Astrocyte (in vitro differentiated cells and primary cell): ENCODE measurements at regions not wholly inside any gene's neighbourhood (a gene's known extent, or its start where the extent isn't known, plus 50 kb on each side); places are given as distances from the start of the nearest gene placed in this dataset.

Experiments used
- DNase-seq: peaks from one replicate; pipeline ENCODE4 v3.0.0-alpha.2; 2010; ENCODE audit warnings: low read depth
- FAIRE-seq: peaks from 2 replicates; lab custom pipeline; 2011; peaks lifted over from hg19 to GRCh38; lab: Jason Lieb, UNC
- H2AFZ ChIP-seq: 2 replicates; pipeline ENCODE4 v1.6.0; 2012; ENCODE audit warnings: low read depth, low read length, inconsistent platforms
- H3K27ac ChIP-seq: 2 replicates; pipeline ENCODE4 v1.5.1; 2011; ENCODE audit warnings: low read depth, low read length, inconsistent platforms
- H3K27me3 ChIP-seq: 2 replicates; pipeline ENCODE4 v1.6.0; 2011; ENCODE audit warnings: low read length, inconsistent platforms; ENCODE audit not compliant: insufficient read depth
- H3K36me3 ChIP-seq: 2 replicates; pipeline ENCODE4 v1.5.1; 2011; ENCODE audit warnings: low read length, inconsistent platforms; ENCODE audit not compliant: insufficient read depth
- H3K4me1 ChIP-seq: 2 replicates; pipeline ENCODE4 v1.5.1; 2011; ENCODE audit warnings: low read length, inconsistent platforms; ENCODE audit not compliant: insufficient read depth
- H3K4me2 ChIP-seq: 2 replicates; pipeline ENCODE4 v1.6.0; 2012; ENCODE audit warnings: low read length, inconsistent platforms
- H3K4me3 ChIP-seq: 2 replicates; pipeline ENCODE4 v1.5.1; 2011; ENCODE audit warnings: low read depth, mild to moderate bottlenecking, low read length, inconsistent platforms; ENCODE audit not compliant: insufficient read depth
- H3K79me2 ChIP-seq: 2 replicates; pipeline ENCODE4 v1.6.0; 2012; ENCODE audit warnings: mild to moderate bottlenecking, low read length, inconsistent platforms; ENCODE audit not compliant: insufficient read depth
- H3K9ac ChIP-seq: 2 replicates; pipeline ENCODE4 v1.6.0; 2012; ENCODE audit warnings: mild to moderate bottlenecking, low read length, inconsistent platforms
- H3K9me3 ChIP-seq: 2 replicates; pipeline ENCODE4 v1.5.1; 2012; ENCODE audit warnings: low read depth, mild to moderate bottlenecking, low read length, inconsistent platforms; ENCODE audit not compliant: insufficient read depth
- H4K20me1 ChIP-seq: 2 replicates; pipeline ENCODE4 v1.6.0; 2012; ENCODE audit warnings: low read length, inconsistent platforms; ENCODE audit not compliant: insufficient read depth
- H3K27ac Mint-ChIP-seq: one replicate; pipeline ENCODE4 v1.8.0; 2021; ENCODE audit warnings: mild to moderate bottlenecking, mixed read lengths; ENCODE audit not compliant: unreplicated experiment
- H3K27me3 Mint-ChIP-seq: one replicate; pipeline ENCODE4 v1.8.0; 2021; ENCODE audit warnings: low read depth, mixed read lengths; ENCODE audit not compliant: unreplicated experiment
- H3K36me3 Mint-ChIP-seq: one replicate; pipeline ENCODE4 v1.8.0; 2021; ENCODE audit warnings: low read depth, mixed read lengths; ENCODE audit not compliant: unreplicated experiment
- H3K4me1 Mint-ChIP-seq: one replicate; pipeline ENCODE4 v1.8.0; 2021; ENCODE audit warnings: low read depth, mixed read lengths; ENCODE audit not compliant: unreplicated experiment
- H3K4me3 Mint-ChIP-seq: one replicate; pipeline ENCODE4 v1.8.0; 2021; ENCODE audit warnings: mild to moderate bottlenecking, moderate library complexity, mixed read lengths; ENCODE audit not compliant: unreplicated experiment
- H3K9me3 Mint-ChIP-seq: one replicate; pipeline ENCODE4 v1.8.0; 2021; ENCODE audit warnings: mild to moderate bottlenecking, mixed read lengths; ENCODE audit not compliant: unreplicated experiment
- CTCF ChIP-seq: IDR thresholded peaks from 2 replicates; pipeline ENCODE4 v1.5.1; 2011; ENCODE audit warnings: low read depth, mild to moderate bottlenecking, inconsistent platforms, low read length, moderate library complexity; ENCODE audit not compliant: insufficient read depth
- EZH2 ChIP-seq: IDR thresholded peaks from 2 replicates; pipeline ENCODE4 v1.6.1; 2012; ENCODE audit warnings: mild to moderate bottlenecking, low read length, inconsistent platforms; ENCODE audit not compliant: insufficient read depth

- no peaks in the 10 kb centered on the region for H4K20me1 ChIP-seq
- H3K36me3 ChIP-seq: no peaks in the 10 kb centered on the region
- peaks cover 9% of the 10 kb centered on the region for H3K9me3 ChIP-seq
- H3K79me2 ChIP-seq: no peaks in the 10 kb centered on the region
- no peak overlapping the region for H3K27ac ChIP-seq
- H3K9ac ChIP-seq: no peak overlapping the region
- no peak overlapping the region for H2AFZ ChIP-seq
- no peak for TF ChIP-seq CTCF
- TF ChIP-seq EZH2: no peak
- no peak overlapping the region for H3K27ac Mint-ChIP-seq
- H3K4me2 ChIP-seq: no peak overlapping the region
- H3K9me3 Mint-ChIP-seq: peaks cover 3% of the 10 kb centered on the region
- no peaks in the 10 kb centered on the region for H3K36me3 Mint-ChIP-seq
- H3K4me1 Mint-ChIP-seq: no peaks in the 10 kb centered on the region
- H3K4me1 ChIP-seq: no peaks in the 10 kb centered on the region
- DNase-seq (no peak), FAIRE-seq (no peak)
- H3K4me3 Mint-ChIP-seq: no peak overlapping the region
- H3K4me3 ChIP-seq: no peak overlapping the region
- no peaks in the 10 kb centered on the region for H3K27me3 Mint-ChIP-seq
- H3K27me3 ChIP-seq: no peaks in the 10 kb centered on the region
Observed at GRCh38 chr16:13571036-13571435, 348.9 kb upstream of the ERCC4 start.

GRCh38 chr16:13573903-13574302, 346.1 kb upstream of the ERCC4 start:
- no peak overlapping the region for H3K4me2 ChIP-seq
- H3K79me2 ChIP-seq: no peaks in the 10 kb centered on the region
- H3K36me3 ChIP-seq: no peaks in the 10 kb centered on the region
- no peaks in the 10 kb centered on the region for H3K27me3 ChIP-seq
- H3K27me3 Mint-ChIP-seq: no peaks in the 10 kb centered on the region
- H3K27ac ChIP-seq: no peak overlapping the region
- no peaks in the 10 kb centered on the region for H3K36me3 Mint-ChIP-seq
- peaks cover 8% of the 10 kb centered on the region for H3K9me3 ChIP-seq
- H3K9ac ChIP-seq: no peak overlapping the region
- no peaks in the 10 kb centered on the region for H4K20me1 ChIP-seq
- H3K4me3 ChIP-seq: no peak overlapping the region
- H2AFZ ChIP-seq: no peak overlapping the region
- H3K4me3 Mint-ChIP-seq: no peak overlapping the region
- no peaks in the 10 kb centered on the region for H3K4me1 Mint-ChIP-seq
- H3K4me1 ChIP-seq: no peaks in the 10 kb centered on the region
- no peak overlapping the region for H3K27ac Mint-ChIP-seq
- DNase-seq: no peak
- FAIRE-seq: no peak
- TF ChIP-seq EZH2: no peak
- TF ChIP-seq CTCF: no peak
- H3K9me3 Mint-ChIP-seq: peaks cover under 1% of the 10 kb centered on the region

- H2AFZ ChIP-seq: no peak overlapping the region
- no peaks in the 10 kb centered on the region for H3K79me2 ChIP-seq
- DNase-seq: no peak
- no peak overlapping the region for H3K4me2 ChIP-seq
- Mint-ChIP-seq H3K27ac (no peak overlapping the region), H3K36me3 (no peaks in the 10 kb centered on the region), H3K4me3 (no peak overlapping the region), H3K9me3 (peaks cover 4% of the 10 kb centered on the region), H3K27me3 (no peaks in the 10 kb centered on the region), H3K4me1 (no peaks in the 10 kb centered on the region)
- FAIRE-seq: no peak
- TF ChIP-seq EZH2 (no peak), CTCF (no peak)
- peaks cover 4% of the 10 kb centered on the region for H3K9me3 ChIP-seq
- H4K20me1 ChIP-seq: no peaks in the 10 kb centered on the region
- no peak overlapping the region for H3K4me3 ChIP-seq
- H3K27me3 ChIP-seq: no peaks in the 10 kb centered on the region
- H3K9ac ChIP-seq: no peak overlapping the region
- no peaks in the 10 kb centered on the region for H3K36me3 ChIP-seq
- H3K4me1 ChIP-seq: no peaks in the 10 kb centered on the region
- no peak overlapping the region for H3K27ac ChIP-seq
Observed at GRCh38 chr16:13586051-13586450, 333.9 kb upstream of the ERCC4 start.
